PC-9 (cell line): ENCODE measurements at regions not wholly inside any gene's neighbourhood (a gene's known extent, or its start where the extent isn't known, plus 50 kb on each side); places are given as distances from the start of the nearest gene placed in this dataset.
"Not testable (repeated sequence)": the region's sequence is repeated elsewhere in the genome, so short reads cannot be mapped to it uniquely, and the experiment has no call there.

ENCODE experiments used
- BruUV-seq: library from RNA; stranded (reverse); fragments of 400-500 nt; replicated peaks from 2 replicates; lab custom pipeline; 2021; lab: Mats Ljungman, UMichigan
- CTCF ChIA-PET: fragments of 300-600 bp; sonication (Branson Sonifier 250); formaldehyde crosslinking; loops from one replicate; lab custom pipeline; 2022; ENCODE audit warnings: antibody characterized with exemption; lab: Charles Lee
- POLR2A ChIA-PET: fragments of 300-600 bp; sonication (Branson Sonifier 250); formaldehyde crosslinking; loops from one replicate; lab custom pipeline; 2022; ENCODE audit warnings: antibody characterized with exemption; ENCODE audit not compliant: unreplicated experiment; lab: Charles Lee
- DNase-seq, 2 experiments: peaks; one replicate each; pipeline versions ENCODE4 v3.0.0 to v3.0.0-alpha.2; 2015 to 2022; ENCODE audit warnings: mixed read lengths in 1 of 2
- H2AFZ ChIP-seq: fragments of 200-600 bp; sonication (generic); 2 replicates; pipeline ENCODE4 v1.8.1; 2017; ENCODE audit warnings: antibody characterized with exemption
- H3F3A ChIP-seq: fragments of 200-600 bp; sonication (generic); 2 replicates; pipeline ENCODE4 v1.8.1; 2017; ENCODE audit warnings: antibody characterized with exemption, mild to moderate bottlenecking, low read depth; ENCODE audit not compliant: insufficient read depth
- H3K27ac ChIP-seq: fragments of 200-600 bp; sonication (generic); 2 replicates; pipeline ENCODE4 v1.6.1; 2016; ENCODE audit warnings: mixed run types
- H3K27me3 ChIP-seq: fragments of 200-600 bp; sonication (generic); 2 replicates; pipeline ENCODE4 v1.6.1; 2016; ENCODE audit warnings: low read depth, mixed run types; ENCODE audit not compliant: insufficient read depth
- H3K36me3 ChIP-seq: fragments of 200-600 bp; sonication (generic); 2 replicates; pipeline ENCODE4 v1.6.1; 2016; ENCODE audit warnings: low read depth, mixed run types
- H3K4me1 ChIP-seq: fragments of 200-600 bp; sonication (generic); replicated peaks from 2 replicates; pipeline ENCODE4 v1.6.1; 2016; ENCODE audit warnings: mixed run types; ENCODE audit not compliant: insufficient read depth
- H3K4me2 ChIP-seq: fragments of 200-600 bp; sonication (generic); 2 replicates; pipeline ENCODE4 v1.6.1; 2017; ENCODE audit warnings: mixed run types
- H3K4me3 ChIP-seq: fragments of 200-600 bp; sonication (generic); 2 replicates; pipeline ENCODE4 v1.6.1; 2016; ENCODE audit warnings: mixed run types
- H3K79me2 ChIP-seq: fragments of 200-600 bp; sonication (generic); 2 replicates; pipeline ENCODE4 v1.6.1; 2017; ENCODE audit warnings: low read depth, mixed run types
- H3K9me2 ChIP-seq: fragments of 200-600 bp; sonication (generic); 2 replicates; pipeline ENCODE4 v1.8.1; 2017; ENCODE audit warnings: mild to moderate bottlenecking; ENCODE audit not compliant: insufficient read depth
- H3K9me3 ChIP-seq: fragments of 200-600 bp; sonication (generic); 2 replicates; pipeline ENCODE4 v1.8.1; 2016; ENCODE audit warnings: low read depth; ENCODE audit not compliant: insufficient read depth
- H4K20me1 ChIP-seq: fragments of 200-600 bp; sonication (generic); 2 replicates; pipeline ENCODE4 v1.8.1; 2017; ENCODE audit not compliant: insufficient read depth
- intact Hi-C: fragments of 100-400 bp; cut with micrococcal nuclease; formaldehyde crosslinking; loops from one replicate; pipeline ENCODE4 v1.10.0; 2022; ENCODE audit not compliant: unreplicated experiment

GRCh38 chr7:73058-73331 is 119.4 kb upstream of the FAM20C start:
- BruUV-seq, H3K36me3 ChIP-seq, H3K9me2 ChIP-seq, intact Hi-C loops, POLR2A ChIA-PET, H4K20me1 ChIP-seq, H3K4me3 ChIP-seq, CTCF ChIA-PET, H3K27ac ChIP-seq, H3K79me2 ChIP-seq, DNase-seq, H2AFZ ChIP-seq, H3K4me1 ChIP-seq, H3K27me3 ChIP-seq, H3K9me3 ChIP-seq, H3F3A ChIP-seq, H3K4me2 ChIP-seq: not testable (repeated sequence)

GRCh38 chr7:74008-74540 is 118.3 kb upstream of the FAM20C start:
- H3K4me2 ChIP-seq, H3K9me3 ChIP-seq, H4K20me1 ChIP-seq, H3K4me3 ChIP-seq, CTCF ChIA-PET, H3F3A ChIP-seq, intact Hi-C loops, BruUV-seq, H3K9me2 ChIP-seq, H3K27ac ChIP-seq, DNase-seq, H3K4me1 ChIP-seq, H3K79me2 ChIP-seq, H2AFZ ChIP-seq, H3K36me3 ChIP-seq, H3K27me3 ChIP-seq, POLR2A ChIA-PET: not testable (repeated sequence)

GRCh38 chr7:75511-75910 is 116.9 kb upstream of the FAM20C start:
- H3K79me2 ChIP-seq, H3K36me3 ChIP-seq, H3F3A ChIP-seq, H3K4me2 ChIP-seq, H4K20me1 ChIP-seq, CTCF ChIA-PET, H3K9me2 ChIP-seq, H2AFZ ChIP-seq, BruUV-seq, H3K27me3 ChIP-seq, H3K9me3 ChIP-seq, POLR2A ChIA-PET, H3K4me3 ChIP-seq, intact Hi-C loops, H3K27ac ChIP-seq, DNase-seq, H3K4me1 ChIP-seq: not testable (repeated sequence)

DNA sequence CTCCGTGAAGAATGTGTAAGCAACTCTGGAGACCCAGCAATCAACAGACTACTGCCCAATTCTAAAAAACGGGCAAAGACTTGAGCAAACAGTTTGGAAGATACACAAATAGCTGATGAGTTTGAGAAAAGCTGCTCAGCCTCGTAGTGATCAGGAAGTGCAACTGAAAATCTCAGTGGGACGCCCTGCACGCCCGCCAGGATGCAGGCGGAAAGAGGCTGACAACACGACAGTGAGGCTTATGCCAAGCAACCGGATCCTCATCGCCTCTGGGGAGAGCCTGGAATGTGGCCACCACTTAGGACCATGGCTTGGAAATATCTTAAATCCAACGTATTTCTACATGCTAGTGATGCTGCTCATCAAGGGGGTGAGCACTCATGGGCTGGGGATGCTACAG is 116.2 kb upstream of the FAM20C start:
- H3K27me3 ChIP-seq, POLR2A ChIA-PET, intact Hi-C loops, H2AFZ ChIP-seq, BruUV-seq, H3K27ac ChIP-seq, H3F3A ChIP-seq, H3K4me1 ChIP-seq, H4K20me1 ChIP-seq, H3K36me3 ChIP-seq, H3K79me2 ChIP-seq, H3K4me3 ChIP-seq, H3K9me3 ChIP-seq, H3K9me2 ChIP-seq, CTCF ChIA-PET, H3K4me2 ChIP-seq, DNase-seq: not testable (repeated sequence)

DNA sequence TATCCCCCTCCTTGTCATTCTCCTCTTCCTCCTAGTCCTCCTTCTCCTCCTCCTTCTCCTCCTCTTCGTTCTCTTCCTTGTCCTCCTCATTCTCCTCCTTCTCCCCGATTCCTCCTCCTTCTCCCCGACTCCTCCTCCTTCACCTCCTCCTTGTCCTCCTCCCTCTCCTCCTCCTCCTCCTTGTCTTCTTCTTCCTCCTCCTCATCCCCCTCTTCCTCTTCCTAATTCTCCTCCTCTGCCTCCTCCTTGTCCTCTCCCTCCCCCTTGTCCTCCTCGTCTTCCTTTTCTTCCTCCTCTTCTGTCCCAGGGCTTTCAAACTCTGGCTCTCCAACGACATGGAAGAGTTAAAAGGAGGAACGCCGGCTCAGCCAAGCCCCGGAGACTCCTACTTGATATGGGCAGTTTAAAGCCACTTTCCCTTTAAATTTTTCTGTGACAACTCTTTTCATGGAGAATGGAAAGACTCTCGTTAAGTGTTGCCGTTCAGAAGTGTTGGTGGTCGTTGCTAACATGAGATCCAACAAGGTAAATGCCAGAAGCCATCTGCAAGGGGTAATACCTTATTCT is 115.5 kb upstream of the FAM20C start:
- H3K4me2 ChIP-seq, intact Hi-C loops, H3K9me2 ChIP-seq, CTCF ChIA-PET, H3F3A ChIP-seq, H2AFZ ChIP-seq, H3K79me2 ChIP-seq, H3K27me3 ChIP-seq, BruUV-seq, H3K9me3 ChIP-seq, H3K4me1 ChIP-seq, H3K4me3 ChIP-seq, DNase-seq, POLR2A ChIA-PET, H3K27ac ChIP-seq, H3K36me3 ChIP-seq, H4K20me1 ChIP-seq: not testable (repeated sequence)

- H3K36me3 ChIP-seq, H3K9me3 ChIP-seq, H4K20me1 ChIP-seq, POLR2A ChIA-PET, H3K79me2 ChIP-seq, H3F3A ChIP-seq, BruUV-seq, H3K4me3 ChIP-seq, DNase-seq, H3K27ac ChIP-seq, H3K4me1 ChIP-seq, H3K27me3 ChIP-seq, CTCF ChIA-PET, intact Hi-C loops, H3K9me2 ChIP-seq, H2AFZ ChIP-seq, H3K4me2 ChIP-seq: not testable (repeated sequence)
Measured at GRCh38 chr7:78862-79261, 113.5 kb upstream of the FAM20C start.

DNA sequence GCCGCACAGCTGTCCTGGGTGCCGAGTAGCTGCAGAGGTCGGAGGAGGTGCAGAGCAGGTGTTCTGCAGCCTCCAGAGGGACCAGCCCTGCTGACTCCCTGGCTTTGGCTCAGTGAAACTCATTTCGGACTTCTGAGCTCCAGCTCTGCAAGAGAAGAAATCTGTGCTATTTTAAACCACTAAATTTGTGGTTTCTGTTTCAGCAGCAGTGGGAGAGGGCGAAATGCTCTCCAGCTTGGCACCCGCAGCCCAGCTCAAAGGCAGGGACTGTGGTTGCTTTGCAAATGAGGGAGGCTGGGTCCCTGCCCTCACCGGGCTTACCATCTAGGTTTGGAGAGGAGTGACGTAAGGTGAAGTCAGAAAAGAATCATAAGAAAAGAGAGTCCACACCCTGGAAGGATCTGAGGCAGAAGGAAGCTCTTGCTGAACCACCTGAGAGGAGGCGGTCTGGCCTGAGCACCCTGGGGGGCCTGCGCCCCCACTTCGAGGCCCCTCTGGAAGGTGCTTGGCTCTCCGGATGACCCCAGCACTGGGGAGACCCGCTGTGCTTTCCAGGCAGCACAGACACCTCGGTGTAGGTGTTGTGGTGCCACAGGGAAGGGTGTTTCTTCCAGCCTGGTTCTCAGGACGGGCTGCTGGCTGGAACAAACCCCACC is 112.8 kb upstream of the FAM20C start:
- H3K27ac ChIP-seq, H3K27me3 ChIP-seq, H3F3A ChIP-seq, H3K4me1 ChIP-seq, BruUV-seq, H3K4me2 ChIP-seq, DNase-seq, H3K36me3 ChIP-seq, CTCF ChIA-PET, H3K9me2 ChIP-seq, H3K9me3 ChIP-seq, H4K20me1 ChIP-seq, H3K79me2 ChIP-seq, H2AFZ ChIP-seq, intact Hi-C loops, H3K4me3 ChIP-seq: not testable (repeated sequence)
- POLR2A ChIA-PET = interaction anchor here (0.6 kb wide), 1 partner anchor 1378 kb away, joined by 4 read pairs; no protein-coding TSS in a partner anchor
